Occipital lobe (tissue), 1 donor: ENCODE measurements at regions not wholly inside any gene's neighbourhood (a gene's known extent, or its start where the extent isn't known, plus 50 kb on each side); places are given as distances from the start of the nearest gene placed in this dataset.

Experiments used
- DNase-seq: peaks from one replicate; lab custom pipeline; 2025; lab: John Stamatoyannopoulos, UW

DNA sequence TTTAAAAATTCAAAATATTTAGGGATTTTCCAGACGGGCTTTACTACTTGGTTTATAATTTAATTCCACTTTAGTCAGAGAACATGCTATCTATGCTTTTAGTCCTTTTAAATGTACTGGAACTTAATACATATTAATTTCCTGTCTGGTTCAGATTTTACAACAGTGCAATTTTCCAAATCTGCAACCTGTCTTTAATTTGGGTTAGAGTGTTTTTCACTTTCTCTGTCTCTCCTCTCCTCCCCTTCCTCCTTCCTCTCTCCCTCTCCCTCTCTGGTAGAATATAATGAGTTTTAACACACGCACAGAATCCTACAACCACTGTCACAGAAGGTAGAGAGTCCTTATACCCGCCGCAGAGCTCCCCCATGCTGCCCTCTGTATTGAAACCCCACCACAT lies 950.7 kb downstream of the BRD1 start:
- no peak for DNase-seq

DNA sequence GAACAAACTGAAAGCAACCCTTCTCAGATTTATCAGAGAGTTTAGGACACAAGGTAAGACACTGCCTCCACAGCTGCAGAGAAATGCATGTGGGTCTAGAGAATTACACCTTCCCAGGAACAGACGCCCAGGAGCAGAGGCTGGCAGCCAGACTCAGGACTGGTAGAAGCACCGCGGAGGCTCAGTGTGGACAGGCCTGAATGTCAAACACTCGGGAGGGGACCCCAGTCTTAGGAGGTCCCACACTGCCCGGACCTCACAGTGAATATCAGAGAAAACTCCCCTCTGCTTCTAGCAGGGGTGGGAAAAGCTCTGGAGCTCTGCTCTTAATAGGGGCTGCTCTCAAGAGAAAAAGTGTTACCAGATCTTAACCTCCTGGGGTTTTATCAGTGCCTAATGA lies 952.7 kb downstream of the BRD1 start:
- DNase-seq: no peak

DNA sequence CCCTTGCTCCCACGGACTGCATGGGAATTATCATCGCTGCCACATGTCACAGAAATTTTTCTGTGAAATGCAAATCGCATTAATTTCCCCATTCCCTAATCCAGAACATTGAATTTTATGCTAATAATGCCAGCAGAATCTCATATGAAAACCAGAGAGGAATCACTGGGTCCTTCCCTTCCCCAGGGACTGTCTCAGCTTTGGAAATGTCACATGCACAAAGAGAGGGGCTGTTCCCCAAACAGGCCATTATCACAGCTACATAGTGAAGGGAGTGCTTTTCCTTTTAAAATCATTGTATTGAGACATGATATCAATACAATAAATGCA lies 954.5 kb downstream of the BRD1 start:
- no peak for DNase-seq

DNA sequence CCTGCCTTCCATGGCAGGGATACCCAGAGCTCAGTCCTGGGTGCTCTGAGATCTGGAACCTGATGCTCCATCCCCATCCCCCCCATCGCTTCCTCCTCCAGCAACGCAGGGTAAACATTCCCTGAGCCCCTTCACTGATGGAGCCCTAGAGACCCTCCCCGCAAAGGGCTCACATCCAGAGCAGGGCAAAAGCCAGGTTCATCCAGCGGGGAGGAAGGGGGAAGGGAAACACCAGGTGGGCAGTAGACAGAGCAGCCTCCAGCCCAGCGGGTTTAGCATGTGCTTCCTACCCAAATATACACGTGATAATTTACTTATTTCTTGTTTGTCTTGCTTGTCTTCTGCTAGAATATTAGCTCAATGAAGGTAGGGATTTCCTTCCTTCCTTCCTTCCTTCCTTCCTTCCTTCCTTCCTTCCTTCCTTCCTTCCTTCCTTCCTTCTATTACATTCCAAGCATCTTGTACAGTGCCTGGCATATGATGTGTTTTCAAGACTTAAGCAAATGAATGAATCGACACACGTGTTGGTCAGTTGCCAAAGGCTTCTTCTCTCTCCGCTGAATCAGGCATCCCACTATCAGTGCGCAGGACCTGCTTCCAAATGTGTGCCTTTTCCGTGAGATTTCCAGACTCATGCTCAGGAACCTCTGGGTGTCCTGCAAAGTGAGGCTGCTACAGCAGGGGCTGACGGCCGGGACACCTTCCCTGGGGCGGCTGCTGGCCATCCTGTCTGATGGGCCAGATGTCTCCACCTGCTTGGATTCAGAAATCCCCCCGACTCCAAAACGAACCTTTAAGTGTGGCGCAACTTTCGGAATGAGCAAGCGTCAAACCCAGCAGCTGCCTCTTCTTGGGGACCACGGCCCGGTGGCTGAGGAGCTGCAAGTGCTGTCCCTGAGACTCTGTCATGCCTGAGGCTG lies 955.1 kb downstream of the BRD1 start:
- DNase-seq: no peak

DNA sequence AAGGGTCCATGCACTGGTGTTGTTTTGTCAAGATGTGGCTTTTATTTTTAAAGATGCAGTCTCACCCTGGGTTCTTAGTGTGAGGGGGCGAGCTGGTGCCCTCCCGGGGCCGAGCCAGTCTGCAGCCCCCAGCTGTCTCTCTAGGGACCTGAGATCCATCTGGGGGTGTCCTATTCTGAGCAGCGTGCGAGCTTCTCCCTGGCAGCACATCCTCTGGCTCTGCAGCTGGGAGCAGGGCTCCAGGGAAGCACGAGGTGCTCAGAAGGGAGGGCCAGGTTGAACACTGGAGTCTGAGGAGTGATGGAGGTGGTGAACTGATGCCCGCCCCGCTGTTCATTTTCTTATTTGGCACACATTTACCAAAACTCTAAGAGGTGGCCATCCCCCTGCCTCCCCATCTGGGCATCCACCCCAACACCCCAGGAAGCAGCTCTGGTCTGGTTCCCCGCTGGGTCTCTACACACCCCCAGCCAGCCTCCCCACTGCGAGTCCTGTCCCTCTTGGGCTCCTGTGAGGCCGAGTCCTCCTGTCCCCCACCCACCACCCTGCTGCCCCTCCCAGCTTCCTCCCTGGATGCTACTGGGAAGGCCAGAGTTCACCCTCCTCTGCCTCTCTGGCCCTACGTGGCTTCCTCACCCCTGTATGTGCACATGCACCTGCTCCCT lies 956.4 kb downstream of the BRD1 start:
- DNase-seq: no peak

DNA sequence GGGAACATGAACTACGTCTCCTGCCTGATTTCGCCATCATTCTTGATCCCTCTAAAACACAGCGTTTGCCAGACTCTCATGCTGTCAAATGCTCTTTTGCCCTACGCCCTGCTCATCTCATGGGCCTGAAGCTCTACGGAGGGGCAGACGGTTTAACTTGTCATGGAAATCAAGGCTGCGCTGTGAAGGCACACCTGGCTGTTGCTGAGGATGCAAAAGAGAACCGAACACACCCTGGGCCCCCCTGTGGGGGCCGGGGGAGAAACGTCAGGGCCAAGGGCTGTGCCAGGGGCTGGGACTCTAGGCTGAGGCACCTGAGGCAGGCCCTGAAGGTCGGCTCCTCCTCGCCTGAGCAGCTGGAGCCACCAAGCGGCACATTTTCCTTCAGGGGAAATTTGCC lies 957.2 kb downstream of the BRD1 start:
- DNase-seq: no peak

DNA sequence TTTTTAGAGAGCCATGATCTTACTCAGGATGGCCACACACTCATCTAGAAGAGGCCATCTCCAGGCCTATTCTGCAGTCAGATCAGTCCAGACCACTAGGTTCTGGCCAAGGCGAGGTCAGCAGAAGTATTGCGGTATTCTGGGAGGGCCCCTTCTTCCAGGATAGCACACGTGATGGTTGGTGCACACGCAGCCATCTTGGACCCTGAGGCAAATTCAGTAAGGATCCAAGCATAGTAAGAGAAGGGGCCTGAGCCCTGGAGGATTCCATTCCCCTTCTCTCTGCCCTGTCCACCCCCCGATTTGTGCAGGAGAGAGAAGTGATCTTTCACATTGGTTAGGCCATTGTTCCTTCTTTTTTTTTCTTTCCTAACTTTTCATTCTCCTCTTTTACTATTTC lies 957.9 kb downstream of the BRD1 start:
- DNase-seq: no peak

DNA sequence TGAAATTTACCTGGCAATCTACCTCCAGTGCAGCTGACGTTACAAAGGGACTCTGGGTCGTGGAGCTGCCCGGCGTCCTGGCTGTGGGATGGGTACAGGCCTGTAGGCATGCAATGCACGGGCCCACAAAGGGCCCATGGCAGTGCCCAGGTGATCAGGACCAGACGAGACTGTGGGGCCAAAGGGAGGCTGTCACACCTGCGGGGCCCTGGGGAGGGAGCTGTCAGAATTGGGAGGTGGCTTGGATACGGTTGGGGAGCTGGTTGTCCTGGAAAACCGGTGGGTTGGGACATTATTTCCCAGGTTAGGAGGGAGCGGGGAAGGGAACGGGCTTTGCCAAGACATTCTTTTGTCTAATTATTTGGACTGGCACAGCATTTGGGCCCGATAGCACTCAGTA lies 958.5 kb downstream of the BRD1 start:
- DNase-seq: no peak

DNA sequence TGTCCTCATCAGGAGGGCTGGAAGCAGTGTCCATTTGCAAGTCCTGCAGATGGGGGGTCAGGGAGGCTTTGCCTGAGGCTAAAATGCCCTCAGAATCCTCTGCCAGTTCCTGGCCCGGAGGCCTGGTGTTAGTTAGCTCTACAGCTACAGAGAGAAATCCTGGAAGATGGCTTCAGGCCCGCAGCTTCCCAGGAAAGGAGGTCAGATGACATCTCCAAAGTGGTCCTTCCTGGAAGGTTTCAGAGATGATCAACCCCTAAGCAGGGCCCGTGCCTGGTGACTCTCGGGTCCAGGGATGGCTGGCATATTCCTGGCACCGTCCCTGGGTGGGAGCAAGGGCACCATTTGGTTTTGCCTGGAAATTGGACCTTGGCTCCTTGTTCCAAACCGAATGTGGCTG lies 959.1 kb downstream of the BRD1 start:
- DNase-seq: no peak

DNA sequence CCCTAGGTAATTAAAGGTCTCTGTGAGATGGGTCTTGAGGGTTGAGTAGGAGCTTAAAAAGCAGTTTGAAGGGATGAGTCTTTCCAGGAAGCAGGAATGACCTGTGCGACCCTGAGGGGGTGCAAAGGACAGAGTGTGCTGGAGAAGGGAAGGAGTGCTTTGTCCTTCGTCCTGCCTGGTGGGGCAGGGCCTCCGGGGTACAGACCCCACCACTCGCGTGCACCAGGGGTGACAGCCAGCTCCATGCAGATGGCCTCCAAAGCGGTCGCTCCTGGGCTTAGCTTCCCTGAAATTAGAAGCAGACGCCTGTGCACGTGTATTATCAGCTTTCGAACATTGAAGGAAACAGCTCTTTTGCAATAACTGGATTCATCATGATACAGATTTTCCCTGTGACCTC lies 959.8 kb downstream of the BRD1 start:
- no peak for DNase-seq

DNA sequence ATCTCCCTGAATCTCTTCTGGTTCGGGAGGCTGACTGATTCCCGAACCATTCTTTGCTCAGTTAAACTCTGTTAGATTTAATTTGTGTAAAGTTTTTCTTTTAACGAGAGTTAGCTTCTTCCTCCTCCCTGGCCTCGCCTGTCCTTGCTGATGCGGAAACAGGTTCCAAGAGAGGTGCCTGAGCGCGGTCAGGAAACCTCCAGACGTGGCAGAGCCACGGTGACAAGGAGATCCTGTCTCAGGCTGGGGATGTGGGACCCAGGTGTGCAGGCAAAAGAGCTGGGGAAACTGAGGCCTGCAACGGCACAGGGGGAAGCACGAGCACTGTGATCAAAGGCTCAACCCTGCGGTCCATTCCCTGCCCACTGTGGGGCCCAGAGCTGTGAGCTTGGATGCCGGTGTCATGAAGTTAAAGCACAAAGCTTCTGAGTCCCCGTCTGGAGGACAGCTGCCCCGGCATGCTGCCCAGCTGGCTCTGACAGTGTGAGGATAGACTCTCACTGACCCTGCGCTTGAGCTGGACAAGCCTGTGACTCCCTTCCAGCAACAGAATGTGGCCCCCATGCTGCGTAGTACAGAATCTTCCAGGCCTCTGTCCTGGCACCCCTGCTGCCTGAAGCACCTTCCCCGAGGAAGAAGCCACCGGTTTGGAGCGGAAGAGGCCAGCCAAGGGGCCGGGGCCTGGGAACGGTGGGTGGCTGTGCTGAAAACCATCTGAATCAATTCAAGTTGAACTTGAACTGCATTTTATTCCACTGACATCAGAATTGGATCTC lies 960.6 kb downstream of the BRD1 start:
- DNase-seq: no peak

DNA sequence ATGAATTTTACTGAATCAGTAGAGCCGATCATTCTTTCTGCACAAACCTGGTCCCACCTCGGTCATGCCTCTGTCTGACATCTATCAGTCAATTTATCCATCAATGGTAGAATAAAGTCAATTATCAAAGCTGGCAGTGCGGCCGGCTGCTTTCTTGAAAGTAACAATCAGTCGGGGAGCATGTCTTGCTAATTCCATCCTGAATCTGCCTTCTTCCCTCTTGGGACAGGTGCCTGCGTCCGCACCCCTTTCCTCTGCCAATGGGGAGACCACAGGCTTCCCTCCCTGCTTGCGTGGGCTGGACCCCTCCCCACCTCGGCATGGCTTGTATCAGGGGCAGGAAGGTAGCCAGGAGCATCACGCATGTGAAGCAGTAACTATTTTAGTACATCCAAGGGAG lies 962.9 kb downstream of the BRD1 start:
- no peak for DNase-seq

DNA sequence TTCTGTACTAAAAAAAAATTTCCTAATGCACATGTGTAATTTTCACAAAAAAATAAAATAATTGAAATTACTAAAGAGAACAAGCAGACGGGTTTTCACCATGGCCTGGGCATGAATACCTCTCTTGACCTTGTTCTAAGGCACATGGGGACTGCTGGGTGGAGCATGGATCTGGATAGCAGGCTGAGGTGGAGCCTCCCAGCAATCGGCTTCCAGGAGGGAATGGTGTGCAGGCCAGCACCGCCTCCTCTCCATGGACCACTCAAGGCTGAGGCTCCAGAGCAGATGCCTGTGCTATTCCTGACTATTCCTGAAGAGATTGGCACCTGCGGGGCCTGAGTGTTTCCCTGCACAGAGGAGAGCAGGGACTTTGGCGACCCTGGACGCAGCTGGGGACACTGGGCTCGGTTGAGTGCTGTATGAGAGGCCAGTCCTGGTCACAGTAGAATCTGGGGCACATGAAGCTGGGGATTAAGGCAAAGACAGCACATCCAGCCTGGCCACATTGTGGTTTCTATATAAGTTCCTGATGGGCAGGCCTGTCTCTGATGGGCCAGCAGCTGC lies 963.6 kb downstream of the BRD1 start:
- no peak for DNase-seq

DNA sequence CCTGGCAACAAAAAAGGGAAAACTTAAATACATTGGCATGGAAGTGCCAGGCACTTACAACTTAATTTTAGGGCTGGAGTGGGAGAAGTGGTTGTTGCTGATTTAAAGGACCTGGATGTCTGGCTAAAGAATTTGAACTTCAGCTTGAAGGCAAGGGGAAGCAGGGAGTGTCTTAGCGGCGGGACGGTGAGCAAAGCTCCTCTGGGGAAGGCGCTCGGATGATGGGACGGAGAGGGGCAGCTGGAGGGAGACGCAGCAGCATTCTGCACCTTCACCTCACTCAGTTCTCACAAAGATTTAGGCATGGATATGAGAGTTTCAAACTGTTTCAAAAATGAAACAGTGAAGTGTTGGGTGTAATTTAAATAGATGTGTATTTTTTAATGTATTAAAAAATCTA lies 967.1 kb downstream of the BRD1 start:
- no peak for DNase-seq

DNA sequence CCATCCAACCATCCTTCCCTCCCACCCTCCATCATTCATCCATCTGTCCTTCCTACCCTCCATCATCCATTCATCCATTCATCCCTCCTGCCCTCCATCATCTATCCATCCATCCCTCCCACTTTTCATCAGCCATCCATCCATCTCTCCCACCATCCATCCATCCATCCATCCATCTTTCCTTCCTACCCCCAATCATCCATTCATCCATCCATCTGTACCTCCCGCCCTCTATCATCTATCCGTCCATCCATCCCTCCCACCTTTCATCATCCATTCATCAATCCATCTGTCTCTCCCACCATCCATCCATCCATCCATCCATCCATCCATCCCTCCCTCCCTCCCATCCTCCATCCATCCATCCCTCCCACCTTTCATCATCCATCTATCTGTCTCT lies 968.8 kb downstream of the BRD1 start:
- DNase-seq: no peak

DNA sequence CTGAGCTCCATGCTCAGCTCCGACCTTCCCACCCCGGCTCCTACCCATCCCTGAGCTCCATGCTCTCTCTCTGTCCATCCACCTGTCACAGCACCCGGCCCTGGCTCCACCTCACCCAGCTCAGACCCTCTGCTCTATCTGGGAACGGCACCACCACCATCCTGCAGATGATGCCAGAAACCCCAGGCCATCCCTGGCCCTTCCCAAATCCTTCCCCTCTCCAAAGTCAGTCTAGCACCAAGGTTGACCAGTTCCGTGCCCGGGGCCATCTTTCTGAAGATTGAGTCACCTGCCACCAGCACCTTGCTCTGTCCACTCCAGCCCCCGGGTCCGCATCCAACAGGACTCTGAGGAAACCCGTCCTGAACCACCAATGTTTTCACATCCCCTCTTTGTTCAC lies 969.6 kb downstream of the BRD1 start:
- DNase-seq: no peak

DNA sequence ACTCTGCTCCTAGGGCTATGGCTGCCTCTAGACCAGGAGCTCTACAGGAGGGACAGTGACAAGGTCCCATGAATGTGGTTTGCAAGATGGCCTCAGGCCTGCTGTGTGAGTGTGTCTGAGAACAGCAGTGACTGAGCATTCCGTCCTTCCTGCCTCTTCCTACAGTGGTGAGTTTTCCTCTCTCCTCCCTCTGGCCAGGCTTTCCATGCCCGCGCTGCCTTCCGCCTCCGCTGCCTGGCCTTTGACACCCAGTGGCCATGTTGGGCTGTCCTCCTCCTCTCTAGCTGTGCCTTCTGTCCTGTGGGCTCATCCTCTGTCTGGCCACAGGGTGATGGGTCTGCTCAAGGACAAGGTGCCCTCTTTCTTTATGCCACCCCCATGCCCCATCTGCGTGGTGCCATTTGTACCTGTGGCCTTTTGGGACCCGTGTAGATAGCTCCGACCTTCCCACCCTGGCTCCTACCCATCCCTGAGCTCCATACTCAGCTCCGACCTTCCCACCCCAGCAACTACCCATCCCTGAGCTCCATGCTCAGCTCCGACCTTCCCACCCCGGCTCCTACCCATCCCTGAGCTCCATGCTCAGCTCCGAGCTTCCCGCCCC lies 970.4 kb downstream of the BRD1 start:
- no peak for DNase-seq

DNA sequence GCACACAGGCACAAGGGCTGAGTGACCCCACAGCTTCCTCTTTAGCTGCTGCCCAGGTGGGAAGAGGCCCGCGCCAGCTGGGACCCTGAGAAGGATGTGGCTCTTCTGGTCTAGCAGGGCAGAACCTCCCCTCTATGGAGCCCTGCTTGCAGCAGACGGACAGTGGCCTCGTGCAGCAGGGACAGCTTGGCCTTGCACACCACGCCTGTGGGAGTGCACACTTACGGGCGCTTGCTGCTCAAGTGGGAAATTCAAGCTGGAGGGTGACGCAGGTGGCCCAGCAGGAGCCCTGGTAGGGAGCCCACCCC lies 971.4 kb downstream of the BRD1 start:
- DNase-seq: no peak

DNA sequence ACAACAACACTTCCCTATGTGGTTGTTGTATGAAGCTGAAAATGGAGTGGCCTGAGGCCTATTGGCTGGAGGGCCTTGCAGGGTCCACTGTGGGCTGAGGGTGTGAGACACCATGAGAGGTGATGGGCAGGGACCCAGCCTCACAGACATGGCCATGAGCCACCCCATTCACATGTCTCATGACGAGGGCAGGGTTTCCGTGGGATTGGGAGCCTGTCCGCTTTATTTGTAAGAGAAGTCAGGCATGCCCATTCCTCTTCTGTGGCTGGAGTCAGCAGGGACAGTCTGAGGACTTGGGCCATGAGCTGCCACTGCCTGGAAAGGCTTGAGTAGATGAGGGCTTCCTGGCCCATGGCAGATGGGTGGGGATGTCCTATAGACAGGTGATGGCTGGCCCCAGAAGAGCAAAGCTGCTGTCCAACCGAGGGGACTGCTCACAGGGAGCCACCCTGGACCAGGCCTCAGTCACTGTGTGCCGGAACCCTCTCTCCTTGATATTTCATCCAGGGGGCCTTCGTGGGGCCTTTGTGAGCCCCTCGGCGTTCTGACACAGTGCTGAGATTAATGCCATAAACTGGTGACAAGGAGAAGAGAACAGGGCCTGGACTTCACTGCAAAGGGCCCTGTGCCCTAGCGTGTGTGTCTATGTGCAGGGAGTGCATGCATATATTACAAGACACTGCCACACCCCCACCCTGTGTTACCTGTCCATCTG lies 971.9 kb downstream of the BRD1 start:
- no peak for DNase-seq

DNA sequence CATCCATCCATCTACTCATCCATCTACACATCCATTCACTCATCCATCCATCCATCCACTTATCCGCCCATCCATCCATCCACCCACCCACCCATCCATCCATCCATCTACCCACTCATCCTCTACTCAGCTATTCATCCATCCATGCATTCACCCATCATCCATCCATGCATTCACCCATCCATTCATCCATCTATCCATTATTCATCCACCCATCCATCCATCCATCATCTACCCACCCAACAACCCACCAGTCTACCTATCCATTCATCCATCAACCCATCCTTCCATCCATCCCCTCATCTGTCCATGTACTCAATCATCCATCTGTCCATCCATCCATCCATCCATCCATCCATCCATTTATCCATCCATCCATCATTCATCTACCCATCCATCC lies 972.7 kb downstream of the BRD1 start:
- DNase-seq: no peak

DNA sequence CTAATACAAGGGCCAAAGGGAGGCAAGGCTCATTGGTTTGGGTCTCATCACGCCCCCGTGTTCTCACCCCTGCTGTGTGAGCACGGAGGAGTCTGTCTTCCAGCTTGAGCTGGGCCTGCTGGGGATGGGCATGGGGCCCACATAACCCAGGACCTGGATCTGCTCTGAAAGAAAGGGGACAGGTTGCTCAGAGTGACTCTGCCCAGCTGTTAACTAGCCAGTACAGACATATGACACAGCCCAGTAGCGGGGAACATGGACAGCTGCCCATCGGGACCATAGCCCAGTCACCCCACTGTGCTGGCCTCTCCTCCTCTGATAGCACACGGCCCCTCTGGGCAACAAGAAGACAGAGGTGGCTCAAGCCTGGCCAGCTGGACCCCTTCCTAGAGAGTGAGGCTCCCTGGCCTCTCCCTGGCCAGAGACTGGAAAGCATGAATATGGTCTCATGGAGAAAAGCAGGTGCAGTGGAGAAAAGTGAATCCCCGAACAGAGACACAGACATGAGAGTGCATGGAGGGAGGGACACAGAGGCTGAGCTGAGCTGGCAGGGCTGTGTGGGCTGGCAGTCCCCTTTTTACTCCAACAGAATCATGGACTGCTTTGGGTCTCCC lies 973.9 kb downstream of the BRD1 start:
- DNase-seq: no peak
